ENCODE measurements at regions not wholly inside any gene's neighbourhood (a gene's known extent, or its start where the extent isn't known, plus 50 kb on each side); places are given as distances from the start of the nearest gene placed in this dataset.
"Not testable (repeated sequence)": the region's sequence is repeated elsewhere in the genome, so short reads cannot be mapped to it uniquely, and the experiment has no call there.

DNA sequence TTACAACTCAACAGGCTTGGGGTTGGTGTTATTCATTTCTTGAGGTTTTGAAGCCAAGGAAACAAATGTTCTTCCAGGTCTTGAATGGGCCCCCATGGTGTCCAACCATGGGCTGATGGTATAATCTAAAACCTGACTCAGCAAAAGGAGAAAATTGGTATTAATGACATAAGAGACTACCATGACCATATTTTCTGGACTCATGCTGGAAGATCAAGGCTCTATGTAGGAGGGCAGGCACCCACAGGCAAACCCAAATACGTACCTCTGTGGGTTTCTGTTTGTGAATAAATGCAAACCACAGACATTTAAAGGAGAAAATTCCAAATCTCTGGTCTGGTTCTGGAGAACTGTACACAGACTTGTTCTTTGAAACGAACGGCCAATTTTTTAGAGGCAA, 135.1 kb upstream of the VOPP1 start:
- TF ChIP-seq, protein P1, sequence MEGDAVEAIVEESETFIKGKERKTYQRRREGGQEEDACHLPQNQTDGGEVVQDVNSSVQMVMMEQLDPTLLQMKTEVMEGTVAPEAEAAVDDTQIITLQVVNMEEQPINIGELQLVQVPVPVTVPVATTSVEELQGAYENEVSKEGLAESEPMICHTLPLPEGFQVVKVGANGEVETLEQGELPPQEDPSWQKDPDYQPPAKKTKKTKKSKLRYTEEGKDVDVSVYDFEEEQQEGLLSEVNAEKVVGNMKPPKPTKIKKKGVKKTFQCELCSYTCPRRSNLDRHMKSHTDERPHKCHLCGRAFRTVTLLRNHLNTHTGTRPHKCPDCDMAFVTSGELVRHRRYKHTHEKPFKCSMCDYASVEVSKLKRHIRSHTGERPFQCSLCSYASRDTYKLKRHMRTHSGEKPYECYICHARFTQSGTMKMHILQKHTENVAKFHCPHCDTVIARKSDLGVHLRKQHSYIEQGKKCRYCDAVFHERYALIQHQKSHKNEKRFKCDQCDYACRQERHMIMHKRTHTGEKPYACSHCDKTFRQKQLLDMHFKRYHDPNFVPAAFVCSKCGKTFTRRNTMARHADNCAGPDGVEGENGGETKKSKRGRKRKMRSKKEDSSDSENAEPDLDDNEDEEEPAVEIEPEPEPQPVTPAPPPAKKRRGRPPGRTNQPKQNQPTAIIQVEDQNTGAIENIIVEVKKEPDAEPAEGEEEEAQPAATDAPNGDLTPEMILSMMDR (conservative IDR thresholded peaks at IDR 0.05 in 1 of 2, IDR thresholded peaks at IDR 0.05 in 1 of 2; ENCODE audit: low read depth in 1 of 2, low read length in 2 of 2): not testable (repeated sequence)
- not testable (repeated sequence) for TF ChIP-seq EZH2 (IDR thresholded peaks at IDR 0.05; ENCODE audit: low read length, missing control alignments)

Measured in fibroblast of lung (primary cell).